IMR-90 (cell line): ENCODE measurements at regions not wholly inside any gene's neighbourhood (a gene's known extent, or its start where the extent isn't known, plus 50 kb on each side); places are given as distances from the start of the nearest gene placed in this dataset.

Experiments used
- ATAC-seq: fragments of 200-7000 bp; cut with Tn5 transposase; 2 replicates; pipeline ENCODE4 v1.9.1; 2020; ENCODE audit warnings: low read depth, mild to moderate bottlenecking, moderate library complexity
- BruUV-seq: library from RNA; stranded (reverse); fragments of 400-500 nt; replicated peaks from 2 replicates; lab custom pipeline; 2021; lab: Mats Ljungman, UMichigan
- CTCF ChIA-PET: fragments of 300-600 bp; formaldehyde crosslinking; extraction: SDS; loops from one replicate; lab custom pipeline; 2021; ENCODE audit warnings: antibody characterized with exemption; lab: Yijun Ruan, JAX
- POLR2A ChIA-PET: fragments of 300-600 bp; sonication (Branson Sonifier 250); formaldehyde crosslinking; loops from one replicate; lab custom pipeline; 2022; ENCODE audit warnings: antibody characterized with exemption; ENCODE audit not compliant: unreplicated experiment; lab: Charles Lee
- DNase-seq: peaks from one replicate; pipeline ENCODE4 v3.0.0; 2013
- H2AFZ ChIP-seq: replicated peaks from 2 replicates; pipeline ENCODE3; 2013; ENCODE audit warnings: low read length, mild to moderate bottlenecking; ENCODE audit not compliant: poor library complexity
- H2AK5ac ChIP-seq: 2 replicates; pipeline ENCODE4 v1.6.1; 2013; ENCODE audit warnings: low read depth, low read length, inconsistent platforms
- H2AK9ac ChIP-seq: replicated peaks from 2 replicates; pipeline ENCODE3; 2013; ENCODE audit warnings: mild to moderate bottlenecking, low read depth, low read length, moderate library complexity; ENCODE audit not compliant: poor library complexity
- H2BK120ac ChIP-seq: 2 replicates; pipeline ENCODE4 v1.6.1; 2013; ENCODE audit warnings: low read depth, low read length, inconsistent platforms
- H2BK15ac ChIP-seq: 3 replicates; pipeline ENCODE4 v1.6.1; 2013; ENCODE audit warnings: low read depth, low read length, inconsistent platforms
- H2BK20ac ChIP-seq: 2 replicates; pipeline ENCODE4 v1.6.1; 2013; ENCODE audit warnings: low read depth, mild to moderate bottlenecking, inconsistent platforms, low read length, moderate library complexity
- H2BK5ac ChIP-seq: 2 replicates; pipeline ENCODE4 v1.6.1; 2013; ENCODE audit warnings: mild to moderate bottlenecking, low read depth, low read length, inconsistent platforms; ENCODE audit not compliant: poor library complexity, severe bottlenecking
- H3K14ac ChIP-seq: replicated peaks from 2 replicates; pipeline ENCODE4 v1.6.1; 2013; ENCODE audit warnings: low read depth, low read length, inconsistent platforms
- H3K18ac ChIP-seq: 2 replicates; pipeline ENCODE4 v1.6.1; 2013; ENCODE audit warnings: low read depth, low read length, control low read depth
- H3K23ac ChIP-seq: 2 replicates; pipeline ENCODE4 v1.6.1; 2013; ENCODE audit warnings: low read depth, low read length, inconsistent platforms
- H3K27ac ChIP-seq: 2 replicates; pipeline ENCODE4 v1.5.1; 2013; ENCODE audit warnings: mild to moderate bottlenecking, control low read depth, low read length; ENCODE audit not compliant: insufficient read depth
- H3K27me3 ChIP-seq: 2 replicates; pipeline ENCODE4 v1.6.1; 2013; ENCODE audit warnings: low read length; ENCODE audit not compliant: control insufficient read depth, insufficient read depth
- H3K36me3 ChIP-seq: 2 replicates; pipeline ENCODE4 v1.6.1; 2013; ENCODE audit warnings: low read length, mixed read lengths; ENCODE audit not compliant: control insufficient read depth, insufficient read depth
- H3K4ac ChIP-seq: 2 replicates; pipeline ENCODE4 v1.6.1; 2013; ENCODE audit warnings: low read depth, low read length, inconsistent platforms
- H3K4me1 ChIP-seq: 2 replicates; pipeline ENCODE4 v1.6.1; 2013; ENCODE audit warnings: low read length, mixed read lengths; ENCODE audit not compliant: control insufficient read depth, insufficient read depth
- H3K4me2 ChIP-seq: 2 replicates; pipeline ENCODE4 v1.6.1; 2013; ENCODE audit warnings: low read depth, mild to moderate bottlenecking, control low read depth, low read length, moderate library complexity
- H3K4me3 ChIP-seq: 2 replicates; pipeline ENCODE4 v1.5.1; 2013; ENCODE audit warnings: low read depth, mild to moderate bottlenecking, control low read depth, low read length, moderate library complexity; ENCODE audit not compliant: insufficient read depth
- H3K56ac ChIP-seq: 2 replicates; pipeline ENCODE4 v1.6.1; 2013; ENCODE audit warnings: low read length, inconsistent platforms; ENCODE audit not compliant: insufficient read depth; ENCODE audit errors: extremely low read depth
- H3K79me1 ChIP-seq, 2 experiments: 2 replicates each; pipeline ENCODE4 v1.6.1; 2013; ENCODE audit warnings: low read length in 2 of 2, inconsistent platforms in 1 of 2, low read depth in 1 of 2
- H3K9ac ChIP-seq: 2 replicates; pipeline ENCODE4 v1.6.1; 2013; ENCODE audit warnings: low read depth, low read length, control low read depth
- H3K9me1 ChIP-seq: 2 replicates; pipeline ENCODE4 v1.6.1; 2013; ENCODE audit warnings: low read length, inconsistent platforms; ENCODE audit not compliant: insufficient read depth
- H3K9me3 ChIP-seq: 2 replicates; pipeline ENCODE4 v1.6.1; 2013; ENCODE audit warnings: low read length; ENCODE audit not compliant: control insufficient read depth, insufficient read depth
- H4K20me1 ChIP-seq: 2 replicates; pipeline ENCODE4 v1.6.1; 2013; ENCODE audit warnings: low read length, inconsistent platforms; ENCODE audit not compliant: insufficient read depth
- H4K5ac ChIP-seq: 2 replicates; pipeline ENCODE4 v1.6.1; 2013; ENCODE audit warnings: mild to moderate bottlenecking, low read depth, low read length, control low read depth
- H4K8ac ChIP-seq, 2 experiments: 2 replicates each; pipeline ENCODE4 v1.6.1; 2013; ENCODE audit warnings: low read depth in 2 of 2, low read length in 2 of 2, control low read depth in 1 of 2, inconsistent platforms in 1 of 2
- H4K91ac ChIP-seq: 2 replicates; pipeline ENCODE4 v1.6.1; 2013; ENCODE audit warnings: low read depth, low read length, inconsistent platforms; ENCODE audit not compliant: insufficient read depth
- CHD1 ChIP-seq: IDR thresholded peaks from 2 replicates; pipeline ENCODE4 v1.6.1; 2012; ENCODE audit warnings: low read depth, low read length, improper control_type of control experiment
- RAD21 ChIP-seq: IDR thresholded peaks from 2 replicates; pipeline ENCODE4 v1.6.1; 2012; ENCODE audit warnings: low read length, improper control_type of control experiment
- RCOR1 ChIP-seq: IDR thresholded peaks from 2 replicates; pipeline ENCODE4 v1.6.1; 2012; ENCODE audit warnings: mild to moderate bottlenecking, low read length, improper control_type of control experiment; ENCODE audit not compliant: insufficient replicate concordance
- SMC3 ChIP-seq: fragments of 150-350 bp; IDR thresholded peaks from 2 replicates; pipeline ENCODE4 v1.6.1; 2016; ENCODE audit warnings: low read depth, mild to moderate bottlenecking, antibody characterized with exemption, low read length, moderate library complexity
- WGBS, 2 experiments: methylation state at CpG; one replicate each; pipeline versions ENCODE4 v1.1.5 to v1.1.7; 2013; ENCODE audit warnings: missing lambda C conversion rate in 2 of 2; ENCODE audit not compliant: insufficient read length in 1 of 2; ENCODE audit errors: extremely low coverage in 2 of 2; 5-methylcytosine and 5-hydroxymethylcytosine counted together
- dilution Hi-C: fragments of 300-500 bp; cut with HindIII; formaldehyde crosslinking; loops from one replicate; pipeline ENCODE4 v1.14.3; 2018; ENCODE audit warnings: low sequenced_read_pairs; ENCODE audit not compliant: unreplicated experiment
- in situ Hi-C: fragments of 300-500 bp; cut with MboI; formaldehyde crosslinking; loops from 3 replicates; pipeline ENCODE4 v1.14.3; 2019; ENCODE audit warnings: low sequenced_read_pairs, inconsistent platforms, mixed read lengths
- intact Hi-C: fragments of 100-400 bp; cut with micrococcal nuclease; formaldehyde crosslinking; loops from 2 replicates; pipeline ENCODE4 v1.10.0; 2022

DNA sequence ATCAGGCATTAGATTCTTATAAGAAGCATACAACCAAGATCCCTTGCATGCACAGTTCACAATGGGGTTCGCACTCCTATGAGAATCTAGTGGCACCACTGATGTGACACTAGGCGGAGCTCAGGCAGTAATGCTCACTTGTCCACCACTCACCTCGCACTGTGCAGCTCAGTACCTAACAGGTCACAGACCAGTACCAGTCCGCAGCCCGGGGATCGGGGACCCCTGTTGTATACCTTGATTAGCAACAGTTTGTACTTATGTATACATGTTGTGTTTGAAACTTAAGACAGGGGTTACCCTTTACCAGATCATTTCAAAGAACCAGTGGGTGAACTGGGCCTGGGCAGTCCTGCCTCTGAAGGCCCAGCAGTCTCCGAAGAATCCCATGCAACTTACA is 103.7 kb downstream of the PMP22 start:
- H3K4me1 ChIP-seq: no peaks in the 10 kb centered on the region
- no peak for DNase-seq
- intact Hi-C loops (no loop called here), in situ Hi-C loops (loop anchor here (10.0 kb wide), 1 partner anchor 1857 kb away; no protein-coding TSS in a partner anchor), dilution Hi-C loops (no loop called here)
- no peak overlapping the region for H4K91ac ChIP-seq
- H4K5ac ChIP-seq: no peak overlapping the region
- ATAC-seq: no peak
- no peak overlapping the region for H4K8ac ChIP-seq
- no peak for TF ChIP-seq CHD1
- no peak for TF ChIP-seq RAD21
- TF ChIP-seq RCOR1: no peak
- no peak for TF ChIP-seq SMC3
- peaks cover 1% of the 10 kb centered on the region; the same call in 1 of the 2 replicates for H3K27me3 ChIP-seq
- no peak overlapping the region for H2BK15ac ChIP-seq
- H3K27ac ChIP-seq: no peak overlapping the region
- ChIA-PET CTCF (no interaction called here), POLR2A (no interaction called here)
- H3K9ac ChIP-seq: no peak overlapping the region
- no peaks in the 10 kb centered on the region for H4K20me1 ChIP-seq
- no TSS peak for BruUV-seq
- no peak overlapping the region for H3K14ac ChIP-seq
- H3K23ac ChIP-seq: no peak overlapping the region
- no peak overlapping the region for H3K4me3 ChIP-seq
- no peak overlapping the region for H2BK5ac ChIP-seq
- H2BK120ac ChIP-seq: no peak overlapping the region
- no peak overlapping the region for H2AK5ac ChIP-seq
- no peak overlapping the region for H2AK9ac ChIP-seq
- H3K4me2 ChIP-seq: no peak overlapping the region
- H3K79me1 ChIP-seq: no peaks in the 10 kb centered on the region
- H3K56ac ChIP-seq: no peak overlapping the region
- no CpG with 5 or more reads among the region's 7 CpGs for WGBS, 2 experiments
- H3K36me3 ChIP-seq: no peaks in the 10 kb centered on the region
- no peak overlapping the region for H2BK20ac ChIP-seq
- H3K9me3 ChIP-seq: no peaks in the 10 kb centered on the region
- H2AFZ ChIP-seq: no peak overlapping the region
- H3K18ac ChIP-seq: no peak overlapping the region
- H3K4ac ChIP-seq: no peak overlapping the region
- H3K9me1 ChIP-seq: no peaks in the 10 kb centered on the region
